ENCODE measurements at regions not wholly inside any gene's neighbourhood (a gene's known extent, or its start where the extent isn't known, plus 50 kb on each side); places are given as distances from the start of the nearest gene placed in this dataset.

- H3K9me3 ChIP-seq: peaks cover 0 to 5% of the 10 kb centered on the region in 2 donors
- H3K27me3 ChIP-seq: no peaks in the 10 kb centered on the region
- H3K36me3 ChIP-seq: no peaks in the 10 kb centered on the region
- no peak for DNase-seq (ENCODE audit: low spot score)
- H3K27ac ChIP-seq: no peak overlapping the region
- H3K4me3 ChIP-seq: no peak overlapping the region
- TF ChIP-seq, protein P1, sequence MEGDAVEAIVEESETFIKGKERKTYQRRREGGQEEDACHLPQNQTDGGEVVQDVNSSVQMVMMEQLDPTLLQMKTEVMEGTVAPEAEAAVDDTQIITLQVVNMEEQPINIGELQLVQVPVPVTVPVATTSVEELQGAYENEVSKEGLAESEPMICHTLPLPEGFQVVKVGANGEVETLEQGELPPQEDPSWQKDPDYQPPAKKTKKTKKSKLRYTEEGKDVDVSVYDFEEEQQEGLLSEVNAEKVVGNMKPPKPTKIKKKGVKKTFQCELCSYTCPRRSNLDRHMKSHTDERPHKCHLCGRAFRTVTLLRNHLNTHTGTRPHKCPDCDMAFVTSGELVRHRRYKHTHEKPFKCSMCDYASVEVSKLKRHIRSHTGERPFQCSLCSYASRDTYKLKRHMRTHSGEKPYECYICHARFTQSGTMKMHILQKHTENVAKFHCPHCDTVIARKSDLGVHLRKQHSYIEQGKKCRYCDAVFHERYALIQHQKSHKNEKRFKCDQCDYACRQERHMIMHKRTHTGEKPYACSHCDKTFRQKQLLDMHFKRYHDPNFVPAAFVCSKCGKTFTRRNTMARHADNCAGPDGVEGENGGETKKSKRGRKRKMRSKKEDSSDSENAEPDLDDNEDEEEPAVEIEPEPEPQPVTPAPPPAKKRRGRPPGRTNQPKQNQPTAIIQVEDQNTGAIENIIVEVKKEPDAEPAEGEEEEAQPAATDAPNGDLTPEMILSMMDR (IDR thresholded peaks at IDR 0.05): no peak
- H3K4me1 ChIP-seq: no peaks in the 10 kb centered on the region
Measured at GRCh38 chr1:229798558-229798957, 172.5 kb downstream of the URB2 start.

GRCh38 chr1:229803626-229804217, 177.7 kb downstream of the URB2 start:
- H3K9me3 ChIP-seq: peaks cover 0 to 25% of the 10 kb centered on the region in 2 donors
- no peaks in the 10 kb centered on the region for H3K36me3 ChIP-seq
- no peak overlapping the region for H3K4me3 ChIP-seq
- no peak overlapping the region for H3K27ac ChIP-seq
- H3K4me1 ChIP-seq: no peaks in the 10 kb centered on the region
- no peak for DNase-seq (ENCODE audit: low spot score)
- H3K27me3 ChIP-seq: no peaks in the 10 kb centered on the region
- TF ChIP-seq, protein P1 (IDR thresholded peaks at IDR 0.05): no peak

- Histone ChIP-seq H3K36me3 (no peaks in the 10 kb centered on the region), H3K4me3 (no peak overlapping the region), H3K27me3 (no peaks in the 10 kb centered on the region), H3K4me1 (no peaks in the 10 kb centered on the region), H3K9me3 (peaks cover 0 to 42% of the 10 kb centered on the region in 2 donors), H3K27ac (no peak overlapping the region)
- no peak for DNase-seq (ENCODE audit: low spot score)
- TF ChIP-seq, protein P1 (IDR thresholded peaks at IDR 0.05): no peak
Measured at GRCh38 chr1:229808272-229808671, 182.2 kb downstream of the URB2 start.

DNA sequence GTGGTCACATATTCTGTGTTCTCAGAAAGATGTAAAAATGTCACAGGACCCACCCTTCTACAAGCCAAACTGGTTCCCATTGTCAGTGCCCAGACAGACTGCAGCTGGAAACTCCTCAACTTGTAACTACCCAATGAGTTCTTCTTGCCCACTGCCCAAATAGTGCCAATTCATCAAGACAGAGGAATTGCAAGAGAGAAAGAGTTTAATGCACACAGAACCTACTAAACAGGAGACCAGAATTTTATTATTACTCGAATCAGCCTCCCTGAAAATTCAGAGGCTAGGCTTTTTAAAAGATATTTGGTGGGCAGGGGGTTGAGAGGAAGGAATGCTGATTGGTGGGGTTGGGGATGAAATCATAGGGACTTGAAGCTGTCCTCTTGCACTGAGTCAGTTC, 184.1 kb downstream of the URB2 start:
- no peaks in the 10 kb centered on the region for H3K4me1 ChIP-seq
- DNase-seq (ENCODE audit: low spot score): no peak
- H3K4me3 ChIP-seq: no peak overlapping the region
- TF ChIP-seq, protein P1 (IDR thresholded peaks at IDR 0.05): no peak
- no peaks in the 10 kb centered on the region for H3K27me3 ChIP-seq
- peaks cover 0 to 26% of the 10 kb centered on the region in 2 donors for H3K9me3 ChIP-seq
- no peaks in the 10 kb centered on the region for H3K36me3 ChIP-seq
- no peak overlapping the region for H3K27ac ChIP-seq

GRCh38 chr1:229810961-229811360, 184.9 kb downstream of the URB2 start:
- Histone ChIP-seq H3K27me3 (no peaks in the 10 kb centered on the region), H3K4me3 (no peak overlapping the region), H3K9me3 (peaks cover 0 to 20% of the 10 kb centered on the region in 2 donors), H3K4me1 (no peaks in the 10 kb centered on the region), H3K27ac (no peak overlapping the region), H3K36me3 (no peaks in the 10 kb centered on the region)
- TF ChIP-seq, protein P1 (IDR thresholded peaks at IDR 0.05): no peak
- no peak for DNase-seq (ENCODE audit: low spot score)

DNA sequence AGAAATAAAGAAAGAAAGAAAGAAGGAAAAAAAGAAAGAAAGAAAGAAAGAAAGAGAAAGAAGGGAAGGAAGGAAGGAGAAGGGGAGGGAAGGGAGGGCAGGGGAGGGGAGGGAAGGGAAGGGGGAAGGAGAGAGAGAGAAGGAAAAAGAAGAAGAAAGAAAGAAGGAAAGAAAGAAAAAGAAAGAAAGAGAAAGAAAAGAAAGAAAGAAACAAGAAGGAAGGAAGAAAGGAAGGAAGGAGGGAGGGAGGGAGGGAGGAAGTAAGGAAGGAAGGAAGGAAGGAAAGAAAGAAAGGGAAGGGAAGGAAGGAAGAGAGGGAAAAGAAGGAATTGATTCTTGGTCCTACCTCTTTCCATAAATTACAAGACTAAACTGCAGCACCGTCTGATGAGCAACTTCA, 186.1 kb downstream of the URB2 start:
- TF ChIP-seq, protein P1 (IDR thresholded peaks at IDR 0.05): no peak
- H3K4me1 ChIP-seq: no peaks in the 10 kb centered on the region
- H3K36me3 ChIP-seq: no peaks in the 10 kb centered on the region
- no peak for DNase-seq (ENCODE audit: low spot score)
- no peak overlapping the region for H3K27ac ChIP-seq
- no peak overlapping the region for H3K4me3 ChIP-seq
- H3K9me3 ChIP-seq: peaks cover 0 to 20% of the 10 kb centered on the region in 2 donors
- H3K27me3 ChIP-seq: no peaks in the 10 kb centered on the region

Measured in right atrium auricular region (tissue), 2 donors.